ENCODE measurements at regions not wholly inside any gene's neighbourhood (a gene's known extent, or its start where the extent isn't known, plus 50 kb on each side); places are given as distances from the start of the nearest gene placed in this dataset.

DNA sequence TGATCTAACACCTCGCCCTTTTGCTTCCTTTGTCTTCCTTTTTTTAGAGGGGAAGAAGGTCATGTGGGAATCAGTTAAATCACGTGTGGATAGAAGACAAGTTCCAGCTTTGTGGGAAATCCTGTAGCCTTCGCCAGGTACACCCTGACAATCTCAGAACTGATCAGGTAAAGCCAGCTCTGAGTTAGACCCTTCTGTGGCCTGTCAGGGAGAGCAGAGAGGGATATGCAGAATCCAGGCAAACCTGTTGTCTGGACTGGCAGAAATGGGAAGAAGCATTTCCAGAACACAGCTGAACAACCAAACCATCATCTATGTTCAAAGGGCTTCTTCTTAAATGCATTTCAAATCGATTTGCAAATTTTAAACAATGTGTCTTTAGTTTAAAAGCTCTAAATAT is 247.4 kb upstream of the FN1 start:
- Histone ChIP-seq H3K27ac (no peak overlapping the region), H3K4me3 (no peak overlapping the region), H3K27me3 (no peaks in the 10 kb centered on the region), H3K36me3 (no peaks in the 10 kb centered on the region), H3K9me3 (no peaks in the 10 kb centered on the region), H3K4me1 (no peaks in the 10 kb centered on the region)
- intact Hi-C loops (cut with DNase I), result no loop called here
- WGBS, 2 donors, result 57 to 68% methylated on average over 4 of the region's 4 CpGs
- no peak for DNase-seq
- TF ChIP-seq, protein P1, sequence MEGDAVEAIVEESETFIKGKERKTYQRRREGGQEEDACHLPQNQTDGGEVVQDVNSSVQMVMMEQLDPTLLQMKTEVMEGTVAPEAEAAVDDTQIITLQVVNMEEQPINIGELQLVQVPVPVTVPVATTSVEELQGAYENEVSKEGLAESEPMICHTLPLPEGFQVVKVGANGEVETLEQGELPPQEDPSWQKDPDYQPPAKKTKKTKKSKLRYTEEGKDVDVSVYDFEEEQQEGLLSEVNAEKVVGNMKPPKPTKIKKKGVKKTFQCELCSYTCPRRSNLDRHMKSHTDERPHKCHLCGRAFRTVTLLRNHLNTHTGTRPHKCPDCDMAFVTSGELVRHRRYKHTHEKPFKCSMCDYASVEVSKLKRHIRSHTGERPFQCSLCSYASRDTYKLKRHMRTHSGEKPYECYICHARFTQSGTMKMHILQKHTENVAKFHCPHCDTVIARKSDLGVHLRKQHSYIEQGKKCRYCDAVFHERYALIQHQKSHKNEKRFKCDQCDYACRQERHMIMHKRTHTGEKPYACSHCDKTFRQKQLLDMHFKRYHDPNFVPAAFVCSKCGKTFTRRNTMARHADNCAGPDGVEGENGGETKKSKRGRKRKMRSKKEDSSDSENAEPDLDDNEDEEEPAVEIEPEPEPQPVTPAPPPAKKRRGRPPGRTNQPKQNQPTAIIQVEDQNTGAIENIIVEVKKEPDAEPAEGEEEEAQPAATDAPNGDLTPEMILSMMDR (IDR thresholded peaks at IDR 0.05), result no peak
- TF ChIP-seq POLR2A (IDR thresholded peaks at IDR 0.05), result no peak

DNA sequence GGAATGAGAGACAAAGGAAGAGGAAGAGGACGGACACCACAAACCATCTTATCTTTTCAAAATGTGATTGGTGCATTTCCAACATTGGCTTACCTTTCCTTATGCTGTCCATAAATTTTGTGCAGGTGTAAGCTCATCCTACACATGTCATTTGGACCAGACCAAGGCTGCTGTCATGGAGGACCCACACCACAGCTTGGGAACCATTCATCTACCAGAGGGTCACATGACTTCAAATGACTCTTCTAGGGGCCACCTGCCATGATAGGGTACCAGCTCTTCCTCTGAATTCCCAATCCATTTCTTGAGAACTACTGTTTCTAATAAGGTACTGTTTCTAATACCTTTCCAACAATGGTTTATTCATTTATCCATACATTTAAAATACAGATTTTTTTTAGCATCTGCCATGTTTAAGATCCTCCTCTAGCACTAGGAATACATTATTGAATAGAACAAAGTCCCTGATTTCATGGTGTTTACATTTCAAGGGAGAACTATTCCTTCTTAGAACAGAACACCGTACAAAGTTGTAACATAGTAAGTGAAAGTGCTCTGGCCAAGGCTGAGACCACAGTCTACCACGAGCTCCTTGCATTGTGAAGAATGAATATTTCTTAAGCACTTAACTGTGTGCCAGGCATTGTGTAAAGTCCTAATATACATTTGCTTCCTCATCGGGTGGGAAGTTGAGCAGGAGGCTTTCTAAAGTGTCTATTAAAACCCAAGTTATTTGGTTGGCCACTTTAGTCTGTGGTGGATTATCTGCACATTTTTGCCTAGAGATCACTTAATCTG is 246.1 kb upstream of the FN1 start:
- WGBS, 2 donors, result 74 to 76% methylated on average over 4 of the region's 4 CpGs
- TF ChIP-seq POLR2A (IDR thresholded peaks at IDR 0.05), result no peak
- TF ChIP-seq, protein P1 (IDR thresholded peaks at IDR 0.05), result no peak
- Histone ChIP-seq H3K27ac (no peak overlapping the region), H3K4me3 (no peak overlapping the region), H3K27me3 (no peaks in the 10 kb centered on the region), H3K36me3 (no peaks in the 10 kb centered on the region), H3K4me1 (no peaks in the 10 kb centered on the region), H3K9me3 (no peaks in the 10 kb centered on the region)
- DNase-seq, result no peak
- intact Hi-C loops (cut with DNase I), result no loop called here

DNA sequence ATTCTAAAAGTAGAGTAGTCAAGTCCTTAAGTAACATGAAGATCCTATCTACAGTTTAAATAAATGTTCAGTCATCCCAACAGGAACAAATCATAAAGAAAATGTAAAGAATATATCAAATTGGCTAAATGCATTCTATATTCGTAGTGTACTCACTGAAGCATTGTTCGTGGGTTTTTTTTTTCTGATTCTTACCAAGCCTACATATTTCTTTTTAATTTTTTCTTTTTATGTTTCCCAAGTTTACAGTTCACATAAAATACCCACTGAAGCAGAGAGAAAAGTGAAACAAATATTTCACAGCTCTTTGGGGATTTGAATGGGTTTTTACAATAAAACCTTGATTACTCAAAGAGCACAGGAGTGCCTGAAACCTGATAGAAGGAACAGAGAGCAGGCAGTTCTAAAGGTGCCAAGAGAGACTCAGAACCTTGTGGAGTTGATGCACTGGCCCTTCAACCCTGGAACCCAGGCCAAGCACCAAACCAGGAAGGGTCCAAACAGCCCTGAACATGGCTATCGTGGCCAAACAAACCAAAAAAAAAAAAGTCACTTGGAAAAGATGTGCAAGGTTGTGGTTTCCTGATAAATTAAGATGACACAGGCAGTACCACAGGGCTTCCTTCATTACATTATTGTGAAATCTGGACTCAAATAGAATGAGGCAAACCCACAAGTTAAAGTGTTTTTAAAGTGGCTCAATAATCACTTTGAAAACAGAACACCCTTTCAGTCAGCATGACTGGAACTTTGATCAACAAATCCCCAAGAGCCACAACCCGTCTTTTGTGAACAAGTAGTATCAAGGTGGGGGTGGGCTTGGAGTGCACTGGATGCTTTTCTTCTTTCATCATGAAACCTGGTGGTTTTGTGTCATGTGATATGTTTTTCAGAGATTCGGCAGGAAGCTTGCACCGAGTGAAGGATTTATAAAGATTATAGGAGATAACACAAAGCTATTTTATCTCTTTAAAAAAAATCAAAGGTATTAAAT is 245.0 kb upstream of the FN1 start:
- Histone ChIP-seq H3K27ac (no peak overlapping the region), H3K4me3 (no peak overlapping the region), H3K27me3 (no peaks in the 10 kb centered on the region), H3K36me3 (no peaks in the 10 kb centered on the region), H3K4me1 (no peaks in the 10 kb centered on the region), H3K9me3 (no peaks in the 10 kb centered on the region)
- WGBS, 2 donors, result 52 to 56% methylated on average over 6 of the region's 6 CpGs
- intact Hi-C loops (cut with DNase I), result no loop called here
- no peak for DNase-seq
- TF ChIP-seq, protein P1 (IDR thresholded peaks at IDR 0.05), result no peak
- no peak for TF ChIP-seq POLR2A (IDR thresholded peaks at IDR 0.05)

DNA sequence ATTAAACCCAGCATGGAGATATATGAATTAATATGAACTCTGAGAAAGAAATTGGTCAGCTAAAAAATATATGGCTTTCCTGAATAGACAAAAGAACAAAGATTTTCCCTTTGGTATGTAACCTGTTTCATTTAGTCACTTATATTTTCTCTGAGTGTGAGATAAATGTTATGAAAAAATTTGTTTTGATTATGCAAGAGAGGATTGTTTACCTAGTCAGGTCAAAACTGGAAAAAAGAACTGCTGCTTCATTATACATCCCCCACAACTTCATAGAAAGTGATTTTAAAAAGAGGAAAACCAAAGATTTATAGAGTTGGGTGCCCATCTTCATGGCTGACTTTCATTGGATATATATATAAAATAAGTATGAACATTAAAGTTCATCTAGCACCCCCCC is 242.2 kb upstream of the FN1 start:
- Histone ChIP-seq H3K36me3 (no peaks in the 10 kb centered on the region), H3K9me3 (no peaks in the 10 kb centered on the region), H3K27ac (no peak overlapping the region), H3K4me1 (no peaks in the 10 kb centered on the region), H3K27me3 (no peaks in the 10 kb centered on the region), H3K4me3 (no peak overlapping the region)
- TF ChIP-seq POLR2A (IDR thresholded peaks at IDR 0.05), result no peak
- TF ChIP-seq, protein P1 (IDR thresholded peaks at IDR 0.05), result no peak
- intact Hi-C loops (cut with DNase I), result no loop called here
- DNase-seq, result no peak

DNA sequence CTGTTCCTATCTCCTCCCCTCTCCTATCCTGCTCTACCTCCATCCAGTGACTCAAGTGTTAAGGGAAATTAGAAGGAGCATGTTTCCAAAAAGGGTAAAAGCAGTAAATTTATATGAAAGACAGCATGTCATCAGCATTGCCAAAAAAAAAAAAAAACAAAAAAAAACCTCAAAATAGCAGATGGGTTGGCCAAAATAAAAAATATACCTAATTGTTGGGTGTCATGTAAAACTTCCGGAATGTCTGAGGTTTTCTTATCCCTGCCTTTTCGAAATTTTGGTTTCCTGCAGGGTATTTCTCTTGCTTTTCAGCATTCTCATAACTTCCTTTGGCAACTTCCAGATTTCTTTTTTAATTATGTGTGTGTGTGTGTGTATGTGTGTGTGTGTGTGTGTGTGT is 241.6 kb upstream of the FN1 start:
- 54 to 61% methylated on average over 2 of the region's 2 CpGs for WGBS, 2 donors
- Histone ChIP-seq H3K27me3 (no peaks in the 10 kb centered on the region), H3K4me3 (no peak overlapping the region), H3K27ac (no peak overlapping the region), H3K4me1 (no peaks in the 10 kb centered on the region), H3K36me3 (no peaks in the 10 kb centered on the region), H3K9me3 (no peaks in the 10 kb centered on the region)
- no peak for DNase-seq
- intact Hi-C loops (cut with DNase I), result no loop called here
- TF ChIP-seq POLR2A (IDR thresholded peaks at IDR 0.05), result no peak
- TF ChIP-seq, protein P1 (IDR thresholded peaks at IDR 0.05), result no peak
